NCI-H2107 (cell line): ENCODE measurements at regions not wholly inside any gene's neighbourhood (a gene's known extent, or its start where the extent isn't known, plus 50 kb on each side); places are given as distances from the start of the nearest gene placed in this dataset.

ENCODE experiments used
- DNase-seq: peaks from one replicate; lab custom pipeline; 2025; lab: John Stamatoyannopoulos, UW

DNA sequence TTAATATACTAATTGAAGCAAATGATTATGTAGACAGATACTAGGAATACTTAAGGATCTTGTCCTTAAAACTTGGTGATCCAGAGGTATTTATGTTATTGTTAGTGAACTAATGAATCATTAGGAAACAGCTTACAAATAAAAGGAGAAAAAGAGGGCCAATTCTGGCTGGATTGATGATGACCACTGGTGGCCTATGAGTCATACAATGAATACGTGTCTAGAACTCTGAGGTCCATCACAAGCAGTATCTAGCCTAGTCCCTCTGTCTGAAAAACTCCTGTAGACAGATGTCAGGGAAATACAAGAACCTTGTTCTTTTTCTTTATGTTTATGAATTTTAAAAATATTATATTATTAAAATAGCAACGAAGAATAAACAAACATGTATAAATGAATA lies 51.7 kb upstream of the RTL1 start:
- no peak for DNase-seq

DNA sequence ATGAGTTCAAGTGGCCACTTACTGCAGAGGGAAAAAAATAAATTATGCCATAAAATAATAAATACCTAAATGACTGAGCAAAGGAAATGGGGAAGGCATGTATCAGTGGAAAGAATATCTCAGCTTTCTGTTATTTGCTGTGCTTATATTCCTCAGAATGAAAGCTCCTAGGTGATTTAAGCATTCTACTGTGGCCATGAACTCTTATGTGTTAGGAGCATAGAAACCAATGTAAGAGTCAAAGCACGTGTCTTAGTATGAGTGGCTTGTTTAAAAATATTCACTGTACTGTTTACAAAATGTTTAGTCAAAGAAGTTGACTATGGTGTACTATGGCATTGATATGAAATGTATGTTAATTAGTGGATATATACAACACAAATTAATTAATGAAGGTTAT lies 59.0 kb upstream of the RTL1 start:
- no peak for DNase-seq

DNA sequence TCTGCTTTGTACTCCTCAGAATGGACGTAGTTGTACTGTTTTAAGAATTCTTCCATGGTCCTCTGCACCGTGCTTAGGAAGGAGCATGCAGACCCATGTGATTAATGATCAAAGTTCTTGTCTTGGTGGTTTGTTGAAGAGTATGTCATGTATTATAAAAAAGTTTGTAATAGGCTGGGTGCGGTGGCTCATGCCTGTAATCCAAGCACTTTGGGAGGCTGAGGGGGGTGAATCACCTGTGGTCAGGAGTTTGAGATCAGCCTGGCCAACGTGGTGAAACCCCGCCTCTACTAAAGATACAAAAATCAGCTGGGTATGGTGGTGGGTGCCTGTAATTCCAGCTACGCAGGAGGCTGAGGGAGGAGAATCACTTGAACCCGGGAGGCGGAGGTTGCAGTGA lies 61.8 kb upstream of the RTL1 start:
- no peak for DNase-seq

DNA sequence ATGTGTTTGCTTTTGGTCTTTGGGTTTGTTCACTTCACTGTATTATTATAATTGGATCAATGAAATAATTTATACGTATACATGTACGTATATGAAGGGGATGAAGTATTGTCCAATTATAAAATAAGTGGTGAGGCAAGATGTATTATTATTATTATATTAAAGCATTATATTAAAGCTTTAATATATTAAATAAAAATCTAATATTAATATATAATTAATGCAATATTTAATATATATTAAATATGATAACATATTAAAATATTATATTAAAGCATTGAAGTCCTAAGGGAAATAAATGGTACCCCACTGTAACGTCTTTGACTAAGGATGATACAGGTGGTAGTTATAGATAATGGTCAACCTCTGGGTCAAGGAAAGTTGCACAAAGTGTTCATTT lies 63.7 kb upstream of the RTL1 start:
- no peak for DNase-seq

DNA sequence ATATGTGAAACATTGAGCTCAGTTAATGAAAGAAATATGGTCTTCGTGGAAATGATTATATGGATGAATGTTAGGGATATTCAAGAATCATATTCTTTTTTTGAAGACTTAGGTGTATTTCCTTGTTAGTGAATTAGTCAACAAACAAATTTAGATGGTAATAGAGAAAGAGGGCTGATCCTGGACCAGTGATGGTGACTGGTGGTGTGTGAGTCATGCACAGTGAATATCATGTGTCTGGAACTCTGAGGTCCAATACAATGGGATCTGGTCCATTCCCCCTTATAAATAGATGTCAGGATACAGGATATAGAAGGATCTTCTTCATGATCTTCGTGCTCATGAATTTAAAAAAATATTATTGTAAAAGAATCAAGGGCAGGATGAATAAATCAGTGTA lies 64.4 kb upstream of the RTL1 start:
- DNase-seq: no peak

DNA sequence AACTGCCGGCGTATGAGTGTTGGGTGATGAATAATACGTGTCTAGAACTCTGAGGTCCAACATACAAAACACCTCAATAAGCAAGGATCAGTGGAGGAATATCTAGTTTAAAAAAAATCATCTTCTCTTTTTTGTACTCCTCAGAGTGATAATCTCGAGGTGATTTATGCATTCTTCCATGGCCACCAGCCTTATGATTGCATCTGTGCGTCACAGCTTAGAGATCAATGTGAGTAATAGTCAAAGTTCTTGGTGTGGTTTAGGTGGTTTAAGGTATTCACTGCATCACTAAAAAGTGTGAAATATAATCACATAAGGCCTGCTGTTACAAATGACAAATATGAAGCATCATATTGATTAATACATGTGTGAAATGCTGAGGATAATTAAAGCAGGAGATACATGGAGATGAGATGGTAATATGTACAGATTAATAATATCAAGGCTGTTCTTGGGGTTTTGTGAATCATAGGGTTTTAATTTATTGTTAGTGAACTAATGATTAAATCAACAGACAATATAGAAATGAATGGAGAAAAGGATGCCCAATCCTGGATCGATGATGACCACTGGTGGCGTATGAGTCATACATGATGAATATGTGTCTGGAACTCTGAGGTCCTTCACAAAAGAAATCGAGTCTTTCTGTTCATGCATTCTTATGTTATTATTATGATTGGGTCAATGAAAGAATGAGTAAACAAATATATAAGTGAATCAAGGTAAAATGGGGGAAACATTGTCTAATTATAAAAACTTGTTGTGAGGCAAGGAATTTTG lies 68.8 kb upstream of the RTL1 start:
- no peak for DNase-seq

DNA sequence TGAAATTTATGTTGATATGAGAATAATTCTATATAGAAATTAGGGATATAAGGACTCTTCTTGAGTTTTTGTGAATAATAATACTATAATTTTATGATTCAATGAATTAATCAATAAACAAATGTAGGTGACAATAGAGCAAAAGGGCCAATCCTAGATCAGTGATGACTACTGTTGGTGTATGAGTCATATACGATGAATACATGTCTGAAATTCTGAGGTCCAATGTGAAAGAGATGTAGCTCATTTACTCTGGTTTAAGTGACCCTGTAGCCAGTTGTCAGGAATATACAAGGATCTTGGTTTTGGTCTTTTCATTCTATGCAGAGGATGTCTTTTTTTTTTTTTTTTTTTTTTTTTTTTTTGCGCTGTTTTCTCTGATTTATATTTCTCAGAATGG lies 72.1 kb upstream of the RTL1 start:
- DNase-seq: no peak

DNA sequence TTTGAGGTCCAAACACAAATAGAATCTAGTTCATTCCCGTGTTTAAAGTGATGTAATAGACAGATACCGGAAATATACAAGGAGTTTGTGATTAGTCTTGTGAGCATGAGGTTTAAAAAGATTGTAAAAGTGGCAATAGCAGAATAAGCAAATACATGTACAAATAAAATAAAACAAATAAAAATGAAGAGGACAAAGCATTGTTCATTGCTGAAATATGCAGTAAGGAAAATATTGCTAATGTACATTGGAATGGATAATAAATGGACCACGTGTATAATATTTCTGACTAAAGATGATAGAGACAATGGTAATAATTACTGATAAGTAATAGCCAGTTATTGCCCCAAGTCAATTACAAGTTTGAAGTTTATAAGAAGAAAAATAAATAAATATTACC lies 75.6 kb upstream of the RTL1 start:
- DNase-seq: no peak

DNA sequence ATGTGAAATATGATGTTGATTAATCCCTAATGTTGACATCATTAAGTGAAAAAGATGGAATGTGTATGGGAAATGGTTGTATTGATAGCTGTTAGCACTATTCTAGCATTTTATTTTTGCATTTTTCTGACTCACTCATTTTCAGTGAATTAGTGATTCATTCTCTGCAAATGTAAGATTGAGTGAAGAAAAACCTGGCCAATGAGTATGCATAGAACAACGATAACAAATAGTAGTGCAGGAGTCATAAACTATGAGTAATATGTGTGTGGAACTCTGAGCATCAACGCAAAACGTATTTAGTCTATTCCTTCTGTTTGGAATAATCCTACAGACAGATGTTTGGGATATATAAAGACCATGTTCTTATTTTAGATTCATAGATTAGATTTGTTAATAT lies 76.3 kb upstream of the RTL1 start:
- no peak for DNase-seq

DNA sequence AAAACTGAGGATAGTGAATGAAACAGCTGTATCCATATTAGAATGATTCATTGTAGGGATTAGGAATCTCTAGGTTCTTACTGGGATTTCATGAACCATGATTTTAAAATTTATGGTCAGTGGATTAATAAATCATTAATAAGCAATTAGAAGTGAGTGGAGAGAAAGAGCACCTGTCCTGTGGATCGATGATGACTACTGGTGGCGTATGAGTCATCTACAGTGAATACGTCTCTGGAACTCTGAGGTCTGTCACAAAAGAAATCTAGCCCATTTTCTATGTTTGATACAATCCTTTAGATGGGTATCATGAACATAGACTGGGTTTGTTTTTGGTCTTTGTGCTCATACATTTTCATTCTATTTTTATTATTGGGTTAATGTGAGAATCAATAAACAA lies 77.3 kb upstream of the RTL1 start:
- DNase-seq: no peak

DNA sequence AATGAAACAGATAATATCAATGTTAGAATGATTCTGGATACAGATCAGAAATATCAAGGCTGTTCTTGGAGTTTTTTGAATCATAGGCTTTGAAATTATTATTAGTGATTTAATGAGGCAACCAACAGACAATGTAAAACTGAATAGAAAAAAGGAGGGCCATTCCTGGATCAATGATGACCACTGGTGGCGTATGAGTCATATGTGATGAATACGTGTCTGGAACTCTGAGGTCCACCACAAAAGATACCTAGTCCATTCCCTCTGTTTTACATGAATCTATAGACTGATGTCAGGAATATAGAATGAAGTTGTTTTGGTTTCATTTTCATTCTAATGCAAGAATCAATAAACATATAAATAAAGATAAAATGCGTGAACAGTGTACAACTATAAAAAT lies 78.3 kb upstream of the RTL1 start:
- no peak for DNase-seq

DNA sequence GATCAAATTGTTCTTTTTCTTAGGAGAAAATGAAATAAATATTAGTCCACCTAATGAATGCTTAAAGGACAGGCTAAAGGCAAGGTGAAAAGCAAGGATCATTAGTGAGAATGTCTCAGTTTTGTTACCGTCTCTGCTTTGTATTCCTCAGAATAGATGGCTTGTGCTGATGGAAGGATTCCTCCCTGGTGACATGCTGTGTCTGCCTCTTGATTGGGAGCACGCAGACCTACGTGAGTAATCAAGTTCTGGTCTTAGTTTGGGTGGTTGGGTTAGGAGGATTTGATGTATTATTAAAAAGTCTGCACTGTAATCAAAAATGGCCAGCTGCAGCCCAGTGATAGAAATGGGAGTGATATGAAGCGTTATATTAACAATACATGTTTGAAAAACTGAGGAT lies 78.8 kb upstream of the RTL1 start:
- DNase-seq: no peak

DNA sequence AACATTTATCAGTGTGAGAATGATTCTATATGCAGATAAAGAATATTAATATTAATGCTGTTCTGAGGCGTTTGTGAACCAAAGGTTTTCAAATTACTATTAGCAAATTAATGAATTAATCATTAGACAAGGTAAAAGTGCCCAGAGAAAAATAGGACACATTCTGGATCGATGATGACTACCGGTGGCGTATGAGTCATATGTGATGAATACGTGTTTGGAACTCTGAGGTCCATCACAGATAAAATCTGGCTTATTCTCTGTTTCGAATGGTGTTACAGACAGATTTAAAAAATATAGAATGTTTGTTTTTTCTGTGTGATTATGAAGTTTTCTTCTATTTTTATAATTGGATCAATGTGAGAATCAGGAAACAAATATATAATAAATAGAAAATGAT lies 79.2 kb upstream of the RTL1 start:
- DNase-seq: no peak

DNA sequence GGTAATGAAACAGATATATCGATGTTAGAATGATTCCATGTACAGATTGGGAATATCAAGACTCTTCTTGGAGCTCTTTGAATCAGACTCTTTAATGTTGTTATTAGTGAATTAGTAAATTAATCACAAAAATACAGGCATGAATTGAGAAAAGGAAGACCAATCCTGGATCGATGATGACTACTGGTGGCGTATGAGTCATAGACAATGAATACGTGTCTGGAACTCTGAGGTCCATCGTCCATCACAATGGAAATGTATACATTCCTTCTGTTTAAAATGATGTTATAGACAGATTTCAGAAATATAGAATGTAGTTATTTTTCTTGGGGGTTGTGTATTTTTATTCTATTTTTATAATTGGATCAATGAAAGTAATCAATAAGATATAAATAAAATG lies 80.2 kb upstream of the RTL1 start:
- no peak for DNase-seq

DNA sequence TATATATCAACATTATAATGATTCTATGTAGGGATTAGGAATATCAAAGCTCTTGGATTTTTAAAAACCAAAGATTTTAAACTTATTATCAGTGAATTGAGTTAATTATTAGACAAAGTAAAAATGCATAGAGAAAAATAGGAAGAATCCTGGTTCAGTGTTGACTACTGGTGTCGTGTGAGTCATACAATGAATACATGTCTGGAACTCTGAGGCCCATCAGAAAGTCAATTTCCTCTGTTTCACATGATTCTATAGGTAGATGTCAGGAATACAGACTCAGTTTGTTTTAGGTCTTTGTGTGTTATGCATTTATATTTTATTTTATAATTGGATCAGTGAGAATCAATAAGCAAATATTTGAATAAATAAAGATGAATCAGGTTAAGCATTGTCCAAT lies 84.5 kb upstream of the RTL1 start:
- no peak for DNase-seq

DNA sequence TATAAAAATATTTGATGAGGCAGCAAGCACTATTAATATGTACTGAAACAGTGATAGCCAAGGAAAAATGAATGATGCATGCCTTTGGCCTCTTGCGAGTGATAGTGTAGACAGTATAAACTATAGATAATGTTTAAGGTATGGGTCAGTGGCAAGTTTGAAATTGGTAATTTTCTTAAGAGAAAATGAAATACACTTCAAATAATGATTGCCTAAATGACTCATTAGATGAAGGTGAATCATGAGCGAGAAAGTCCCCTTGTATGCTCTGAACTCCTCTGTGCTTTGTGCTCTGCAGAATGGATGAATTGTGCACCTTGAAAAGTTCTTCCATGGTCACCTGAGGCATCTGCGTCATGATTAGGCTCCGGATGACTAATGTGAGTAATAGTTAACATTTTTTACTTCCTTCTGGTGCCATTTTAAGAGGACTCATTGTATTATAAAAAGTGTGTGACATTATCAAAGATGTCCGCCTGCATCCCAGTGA lies 84.9 kb upstream of the RTL1 start:
- no peak for DNase-seq

DNA sequence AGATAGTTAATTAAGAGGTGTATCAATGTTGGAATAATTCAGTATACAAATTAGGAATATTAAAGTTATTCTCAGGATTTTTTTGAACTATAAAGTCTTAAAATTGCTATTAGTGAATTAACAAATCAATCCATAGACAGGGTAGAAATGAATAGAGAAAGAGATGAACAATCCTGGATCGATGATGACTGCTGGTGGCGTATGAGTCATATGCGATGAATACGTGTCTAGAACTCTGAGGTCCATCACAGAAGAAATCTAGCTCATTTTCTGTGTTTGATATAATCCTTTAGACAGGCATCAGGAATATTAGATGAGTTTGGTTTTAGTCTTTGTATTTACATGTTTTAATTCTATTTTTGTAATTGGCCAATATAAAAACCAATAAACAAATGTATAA lies 85.4 kb upstream of the RTL1 start:
- no peak for DNase-seq

DNA sequence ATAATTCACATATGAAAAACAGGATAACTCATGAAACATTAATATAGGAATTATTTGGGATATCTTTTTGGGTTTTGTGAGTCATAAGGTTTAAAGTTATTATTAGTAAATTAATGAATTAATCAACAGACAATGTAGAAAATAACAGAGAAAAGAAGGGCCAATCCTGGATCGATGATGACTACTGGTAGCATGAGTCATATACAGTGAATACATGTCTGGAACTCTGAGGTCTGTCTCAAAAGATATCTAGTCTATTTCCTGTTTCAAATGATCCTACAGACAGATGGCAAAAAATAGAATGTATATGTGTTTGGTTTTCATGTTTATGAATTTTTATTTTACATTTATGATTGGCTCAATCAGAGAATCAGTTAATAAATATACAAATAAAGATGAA lies 86.4 kb upstream of the RTL1 start:
- no peak for DNase-seq

DNA sequence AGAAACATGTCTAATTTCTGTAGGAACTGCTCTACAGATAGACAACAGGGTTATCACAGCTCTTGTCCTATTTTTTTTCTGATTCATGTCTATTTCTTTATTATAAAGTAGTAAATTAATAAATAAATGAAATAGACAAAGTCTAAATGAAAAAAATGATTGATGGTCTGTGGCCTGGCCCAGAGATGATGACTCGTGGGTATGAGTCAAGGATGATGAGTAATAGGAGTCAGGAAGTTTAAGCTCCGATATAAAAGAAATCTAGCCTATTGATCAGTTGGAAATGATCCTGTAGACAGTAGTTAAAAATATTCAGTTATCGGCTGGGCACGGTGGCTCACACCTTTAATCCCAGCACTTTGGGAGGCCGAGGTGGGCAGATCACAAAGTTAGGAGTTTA lies 90.6 kb upstream of the RTL1 start:
- no peak for DNase-seq

DNA sequence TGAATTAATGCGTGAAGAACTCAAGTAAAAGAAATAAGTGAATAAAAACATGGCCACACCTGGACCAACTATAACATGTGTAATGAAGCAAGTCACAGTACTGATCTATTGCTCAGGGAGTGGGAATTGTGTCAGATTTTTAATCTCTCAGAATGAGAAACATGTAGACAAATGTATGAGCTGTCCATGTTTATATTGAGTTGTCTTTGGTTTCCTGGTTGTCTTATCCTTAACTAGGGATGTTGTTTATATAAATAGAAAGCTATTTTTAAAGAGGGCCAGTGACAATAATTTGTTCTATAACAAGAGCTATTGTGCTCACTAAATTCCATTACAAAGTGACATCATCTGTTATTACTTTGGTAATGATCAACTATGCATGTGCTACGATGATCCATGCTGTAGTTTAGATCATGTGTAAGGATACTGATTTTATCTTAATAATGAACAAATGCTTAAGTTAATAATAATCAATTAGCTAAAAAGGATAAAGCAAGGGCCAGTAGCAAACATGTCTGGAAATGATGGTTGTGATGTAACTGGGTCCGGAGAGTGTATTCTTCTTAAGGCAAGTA lies 91.3 kb upstream of the RTL1 start:
- no peak for DNase-seq

DNA sequence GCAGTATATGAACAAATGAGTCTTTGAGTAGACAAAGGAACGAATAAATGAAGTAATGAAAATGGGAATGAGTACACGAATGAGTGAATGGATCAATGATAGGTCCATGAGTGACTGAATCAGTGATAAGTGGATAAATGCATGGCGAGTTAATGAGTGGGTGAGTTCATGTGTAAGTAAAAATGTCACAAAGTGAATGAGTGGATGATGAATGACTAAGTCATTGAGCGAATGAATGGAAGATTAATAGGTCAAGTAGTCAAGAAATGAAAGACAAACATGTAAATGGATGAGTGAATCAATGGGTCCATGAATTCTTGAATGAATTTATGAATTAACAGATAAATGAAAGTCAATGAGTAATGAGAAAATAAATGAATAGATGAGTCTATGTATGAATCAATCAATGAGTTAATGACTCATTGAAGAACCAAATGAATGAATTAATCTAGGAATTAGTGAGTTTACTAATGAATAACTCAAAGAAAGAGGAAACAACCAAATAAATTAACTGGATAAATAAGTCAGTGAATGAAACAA lies 97.3 kb upstream of the RTL1 start:
- DNase-seq: no peak

DNA sequence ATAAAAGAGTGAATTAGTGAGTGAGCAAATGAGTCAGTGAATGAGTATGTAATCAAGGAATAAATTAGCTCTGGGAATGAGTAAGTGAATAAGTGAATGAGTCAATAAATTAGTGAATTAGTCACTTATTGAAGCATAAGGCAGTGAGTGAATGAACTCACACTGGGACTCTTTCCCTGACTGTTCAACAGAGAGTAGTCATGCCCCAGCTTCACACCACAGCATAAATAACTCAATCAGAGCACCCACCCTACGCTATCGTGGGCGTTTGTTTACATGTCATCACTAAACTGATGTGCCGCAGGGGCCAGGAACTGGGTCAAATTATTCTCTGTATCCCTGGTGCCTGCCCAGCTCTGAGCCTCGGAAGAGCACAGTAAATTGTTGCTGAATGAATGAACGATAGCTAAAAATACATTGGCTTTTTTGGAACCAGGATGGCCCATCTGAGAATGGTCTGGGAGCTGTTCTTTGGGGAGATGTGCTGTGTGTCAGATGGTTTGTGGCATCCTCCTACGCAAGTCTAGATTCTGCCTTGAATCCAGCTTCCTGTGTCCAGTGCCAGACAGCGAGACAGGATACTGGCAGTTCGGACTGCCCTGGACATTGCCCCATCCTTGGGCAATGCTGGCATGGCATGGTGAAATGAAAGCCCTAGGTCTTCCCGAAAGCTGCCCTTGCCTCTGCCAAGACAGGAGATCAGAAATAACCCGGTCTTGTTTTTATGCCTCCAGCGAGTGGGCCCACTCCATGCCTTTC lies 98.0 kb upstream of the RTL1 start:
- no peak for DNase-seq

DNA sequence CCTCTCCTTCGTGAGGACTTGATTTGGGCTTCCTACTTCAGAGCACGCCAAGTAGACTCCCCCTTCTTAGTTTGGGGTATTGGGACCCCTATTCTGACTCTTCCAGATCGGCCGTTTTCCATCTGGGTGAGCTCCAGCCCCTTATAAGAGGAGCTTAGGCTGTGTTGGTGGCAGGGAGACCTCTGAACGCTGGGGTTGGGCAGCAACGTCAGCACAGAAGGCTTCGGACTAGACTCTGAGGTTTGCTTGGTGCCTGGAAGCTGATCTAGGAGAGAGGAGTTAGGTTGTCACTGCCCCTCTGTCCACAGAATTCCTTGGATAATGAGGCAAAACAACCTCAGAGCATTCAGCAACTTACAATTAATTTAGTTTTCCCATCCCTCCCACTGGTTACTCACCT lies 99.2 kb upstream of the RTL1 start:
- DNase-seq: no peak
